K562 (cell line): ENCODE measurements at regions not wholly inside any gene's neighbourhood (a gene's known extent, or its start where the extent isn't known, plus 50 kb on each side); places are given as distances from the start of the nearest gene placed in this dataset.

Experiments used
- BCOR ChIP-seq: fragments of 450-650 bp; IDR thresholded peaks from 2 replicates; pipeline ENCODE4 v1.6.1; 2016
- BHLHE40 ChIP-seq: IDR thresholded peaks from 2 replicates; pipeline ENCODE4 v1.6.1; 2011; ENCODE audit warnings: low read length, improper control_type of control experiment
- CBFA2T2 ChIP-seq: fragments of 450-650 bp; conservative IDR thresholded peaks from 2 replicates; pipeline ENCODE4 v1.6.1; 2017; ENCODE audit warnings: mild to moderate bottlenecking
- CBX5 ChIP-seq: IDR thresholded peaks from 2 replicates; pipeline ENCODE4 v1.6.1; 2014; ENCODE audit warnings: low read depth, borderline replicate concordance
- E2F3 ChIP-seq: fragments of 250-450 bp; sonication (Bioruptor Pico); IDR thresholded peaks from 2 replicates; pipeline ENCODE4 v1.4.0; 2020; ENCODE audit warnings: mild to moderate bottlenecking
- EP300 ChIP-seq: IDR thresholded peaks from 2 replicates; pipeline ENCODE4 v1.6.1; 2012; ENCODE audit warnings: low read length, improper control_type of control experiment
- NCOR1 ChIP-seq: fragments of 450-650 bp; IDR thresholded peaks from 2 replicates; pipeline ENCODE4 v1.6.1; 2016; ENCODE audit warnings: mild to moderate bottlenecking, moderate library complexity
- NFIC ChIP-seq: fragments of 450-650 bp; IDR thresholded peaks from 2 replicates; pipeline ENCODE4 v1.6.1; 2017; ENCODE audit warnings: mild to moderate bottlenecking, inconsistent platforms
- NR2C2 ChIP-seq, 2 experiments: fragments of 200-800 bp in 1 of 2; sonication (Bioruptor generic) in 1 of 2; sonication (generic) in 1 of 2; formaldehyde crosslinking in 1 of 2; IDR thresholded peaks; 2 replicates each; pipeline versions ENCODE4 v1.6.1 to v1.8.0; 2016 to 2022; ENCODE audit warnings: mild to moderate bottlenecking in 1 of 2, missing compliant biosample characterization in 1 of 2, missing genetic modification characterization in 1 of 2, missing genetic modification reagents in 1 of 2
- RBM25 ChIP-seq: fragments of 200-400 bp; formaldehyde crosslinking; IDR thresholded peaks from 2 replicates; pipeline ENCODE4 v1.6.1; 2018; ENCODE audit warnings: low read length, low read depth, moderate library complexity; ENCODE audit not compliant: severe bottlenecking
- SMARCC2 ChIP-seq: fragments of 450-650 bp; IDR thresholded peaks from 2 replicates; pipeline ENCODE4 v1.6.1; 2017; ENCODE audit warnings: antibody characterized with exemption, moderate library complexity, mild to moderate bottlenecking, low read depth
- TCF3 ChIP-seq: sonication (generic); formaldehyde crosslinking; IDR thresholded peaks from 2 replicates; pipeline ENCODE4 v1.4.0; 2020; ENCODE audit warnings: mild to moderate bottlenecking, missing genetic modification reagents
- TOE1 ChIP-seq, 2 experiments: fragments of 450-650 bp in 1 of 2; sonication (generic) in 1 of 2; formaldehyde crosslinking in 1 of 2; IDR thresholded peaks; 2 replicates each; pipeline versions ENCODE4 v1.7.1 to v1.8.0; 2016 to 2022; ENCODE audit warnings: borderline replicate concordance in 2 of 2, mild to moderate bottlenecking in 2 of 2, antibody characterized with exemption in 1 of 2, inconsistent platforms in 1 of 2, low read depth in 1 of 2, missing genetic modification reagents in 1 of 2, moderate library complexity in 1 of 2
- U2AF1 ChIP-seq: fragments of 200-400 bp; formaldehyde crosslinking; optimal IDR thresholded peaks from 2 replicates; pipeline ENCODE3; 2017; ENCODE audit warnings: mild to moderate bottlenecking, low read depth, low read length, moderate library complexity
- ZNF224 ChIP-seq: sonication (generic); formaldehyde crosslinking; IDR thresholded peaks from 2 replicates; pipeline ENCODE4 v1.8.0; 2022; ENCODE audit warnings: mild to moderate bottlenecking, missing genetic modification reagents
- ZNF696 ChIP-seq: fragments of 250-450 bp; sonication (Bioruptor Pico); conservative IDR thresholded peaks from 2 replicates; pipeline ENCODE4 v1.4.0; 2020; ENCODE audit warnings: mild to moderate bottlenecking, moderate library complexity
- TF ChIP-seq, protein P1 (sequence below): fragments of 250-450 bp; sonication (Bioruptor Pico); IDR thresholded peaks from 2 replicates; pipeline ENCODE4 v1.5.0; 2021; ENCODE audit warnings: mild to moderate bottlenecking, borderline replicate concordance
- TF ChIP-seq, protein P2 (sequence below): fragments of 250-450 bp; sonication (Bioruptor Pico); IDR thresholded peaks from 2 replicates; pipeline ENCODE4 v1.9.0; 2021; ENCODE audit warnings: mild to moderate bottlenecking, inconsistent platforms
- TF ChIP-seq, protein P3 (sequence below): fragments of 250-450 bp; sonication (Bioruptor Pico); IDR thresholded peaks from 2 replicates; pipeline ENCODE4 v1.5.1; 2021; ENCODE audit warnings: mild to moderate bottlenecking
- TF ChIP-seq, protein P4 (sequence below): IDR thresholded peaks from 3 replicates; pipeline ENCODE4 v1.6.1; 2011; ENCODE audit warnings: borderline replicate concordance, mild to moderate bottlenecking; ENCODE audit not compliant: insufficient read length, insufficient read depth
- TF ChIP-seq, protein P5 (sequence below): fragments of 450-650 bp; formaldehyde crosslinking; IDR thresholded peaks from 2 replicates; pipeline ENCODE4 v1.4.0; 2022; ENCODE audit warnings: missing genetic modification characterization

DNA sequence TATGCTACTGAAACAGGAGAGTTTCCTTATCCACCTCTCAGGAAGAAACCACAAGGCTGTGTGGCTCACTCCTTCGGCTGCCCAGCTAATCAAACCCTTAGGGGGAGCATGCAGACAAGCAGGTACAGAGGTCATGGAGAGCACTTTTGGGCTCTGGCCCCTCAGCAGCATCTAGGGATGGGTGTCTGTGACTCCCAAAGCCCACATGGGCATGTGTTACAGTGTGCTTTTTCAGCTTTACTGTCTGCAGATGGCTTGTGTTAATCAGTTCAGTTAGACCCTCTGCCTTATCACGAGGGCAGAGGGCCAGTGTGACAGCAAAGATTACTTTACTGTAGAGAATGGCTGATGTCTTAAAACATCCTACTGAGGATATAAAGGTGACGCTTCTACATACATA lies 447.4 kb downstream of the PCDH10 start (continued):
- TF ChIP-seq, protein P1, sequence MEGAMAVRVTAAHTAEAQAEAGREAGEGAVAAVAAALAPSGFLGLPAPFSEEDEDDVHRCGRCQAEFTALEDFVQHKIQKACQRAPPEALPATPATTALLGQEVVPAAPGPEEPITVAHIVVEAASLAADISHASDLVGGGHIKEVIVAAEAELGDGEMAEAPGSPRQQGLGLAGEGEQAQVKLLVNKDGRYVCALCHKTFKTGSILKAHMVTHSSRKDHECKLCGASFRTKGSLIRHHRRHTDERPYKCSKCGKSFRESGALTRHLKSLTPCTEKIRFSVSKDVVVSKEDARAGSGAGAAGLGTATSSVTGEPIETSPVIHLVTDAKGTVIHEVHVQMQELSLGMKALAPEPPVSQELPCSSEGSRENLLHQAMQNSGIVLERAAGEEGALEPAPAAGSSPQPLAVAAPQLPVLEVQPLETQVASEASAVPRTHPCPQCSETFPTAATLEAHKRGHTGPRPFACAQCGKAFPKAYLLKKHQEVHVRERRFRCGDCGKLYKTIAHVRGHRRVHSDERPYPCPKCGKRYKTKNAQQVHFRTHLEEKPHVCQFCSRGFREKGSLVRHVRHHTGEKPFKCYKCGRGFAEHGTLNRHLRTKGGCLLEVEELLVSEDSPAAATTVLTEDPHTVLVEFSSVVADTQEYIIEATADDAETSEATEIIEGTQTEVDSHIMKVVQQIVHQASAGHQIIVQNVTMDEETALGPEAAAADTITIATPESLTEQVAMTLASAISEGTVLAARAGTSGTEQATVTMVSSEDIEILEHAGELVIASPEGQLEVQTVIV (CRISPR knock-in tag) = no peak
- TF ChIP-seq BHLHE40 (no peak), TOE1 (IDR thresholded peaks at IDR 0.05; ENCODE audit: borderline replicate concordance) (no peak), TOE1 (CRISPR knock-in tag; IDR thresholded peaks at IDR 0.05; ENCODE audit: borderline replicate concordance, low read depth) (no peak), U2AF1 (no peak), EP300 (peak; percentile 39; the same call in 1 of the 2 replicates), NR2C2 (CRISPR knock-in tag; IDR thresholded peaks at IDR 0.05) (no peak), NR2C2 (tag; IDR thresholded peaks at IDR 0.05) (no peak), ZNF224 (CRISPR knock-in tag) (no peak), ZNF696 (CRISPR knock-in tag) (no peak), BCOR (no peak), CBX5 (no peak), NCOR1 (peak; percentile 49; the same call in 1 of the 2 replicates), CBFA2T2 (peak; percentile 74), SMARCC2 (no peak), TCF3 (peak; percentile 59; the same call in 1 of the 2 replicates), RBM25 (no peak), NFIC (no peak), E2F3 (CRISPR knock-in tag) (no peak)
- TF ChIP-seq, protein P2, sequence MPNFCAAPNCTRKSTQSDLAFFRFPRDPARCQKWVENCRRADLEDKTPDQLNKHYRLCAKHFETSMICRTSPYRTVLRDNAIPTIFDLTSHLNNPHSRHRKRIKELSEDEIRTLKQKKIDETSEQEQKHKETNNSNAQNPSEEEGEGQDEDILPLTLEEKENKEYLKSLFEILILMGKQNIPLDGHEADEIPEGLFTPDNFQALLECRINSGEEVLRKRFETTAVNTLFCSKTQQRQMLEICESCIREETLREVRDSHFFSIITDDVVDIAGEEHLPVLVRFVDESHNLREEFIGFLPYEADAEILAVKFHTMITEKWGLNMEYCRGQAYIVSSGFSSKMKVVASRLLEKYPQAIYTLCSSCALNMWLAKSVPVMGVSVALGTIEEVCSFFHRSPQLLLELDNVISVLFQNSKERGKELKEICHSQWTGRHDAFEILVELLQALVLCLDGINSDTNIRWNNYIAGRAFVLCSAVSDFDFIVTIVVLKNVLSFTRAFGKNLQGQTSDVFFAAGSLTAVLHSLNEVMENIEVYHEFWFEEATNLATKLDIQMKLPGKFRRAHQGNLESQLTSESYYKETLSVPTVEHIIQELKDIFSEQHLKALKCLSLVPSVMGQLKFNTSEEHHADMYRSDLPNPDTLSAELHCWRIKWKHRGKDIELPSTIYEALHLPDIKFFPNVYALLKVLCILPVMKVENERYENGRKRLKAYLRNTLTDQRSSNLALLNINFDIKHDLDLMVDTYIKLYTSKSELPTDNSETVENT = no peak
- TF ChIP-seq, protein P3, sequence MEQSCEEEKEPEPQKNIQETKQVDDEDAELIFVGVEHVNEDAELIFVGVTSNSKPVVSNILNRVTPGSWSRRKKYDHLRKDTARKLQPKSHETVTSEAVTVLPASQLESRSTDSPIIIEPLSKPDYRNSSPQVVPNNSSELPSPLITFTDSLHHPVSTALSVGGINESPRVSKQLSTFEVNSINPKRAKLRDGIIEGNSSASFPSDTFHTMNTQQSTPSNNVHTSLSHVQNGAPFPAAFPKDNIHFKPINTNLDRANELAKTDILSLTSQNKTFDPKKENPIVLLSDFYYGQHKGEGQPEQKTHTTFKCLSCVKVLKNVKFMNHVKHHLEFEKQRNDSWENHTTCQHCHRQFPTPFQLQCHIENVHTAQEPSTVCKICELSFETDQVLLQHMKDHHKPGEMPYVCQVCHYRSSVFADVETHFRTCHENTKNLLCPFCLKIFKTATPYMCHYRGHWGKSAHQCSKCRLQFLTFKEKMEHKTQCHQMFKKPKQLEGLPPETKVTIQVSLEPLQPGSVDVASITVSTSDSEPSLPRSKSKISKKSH = no peak
- TF ChIP-seq, protein P4, sequence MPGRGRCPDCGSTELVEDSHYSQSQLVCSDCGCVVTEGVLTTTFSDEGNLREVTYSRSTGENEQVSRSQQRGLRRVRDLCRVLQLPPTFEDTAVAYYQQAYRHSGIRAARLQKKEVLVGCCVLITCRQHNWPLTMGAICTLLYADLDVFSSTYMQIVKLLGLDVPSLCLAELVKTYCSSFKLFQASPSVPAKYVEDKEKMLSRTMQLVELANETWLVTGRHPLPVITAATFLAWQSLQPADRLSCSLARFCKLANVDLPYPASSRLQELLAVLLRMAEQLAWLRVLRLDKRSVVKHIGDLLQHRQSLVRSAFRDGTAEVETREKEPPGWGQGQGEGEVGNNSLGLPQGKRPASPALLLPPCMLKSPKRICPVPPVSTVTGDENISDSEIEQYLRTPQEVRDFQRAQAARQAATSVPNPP = no peak
- TF ChIP-seq, protein P5, sequence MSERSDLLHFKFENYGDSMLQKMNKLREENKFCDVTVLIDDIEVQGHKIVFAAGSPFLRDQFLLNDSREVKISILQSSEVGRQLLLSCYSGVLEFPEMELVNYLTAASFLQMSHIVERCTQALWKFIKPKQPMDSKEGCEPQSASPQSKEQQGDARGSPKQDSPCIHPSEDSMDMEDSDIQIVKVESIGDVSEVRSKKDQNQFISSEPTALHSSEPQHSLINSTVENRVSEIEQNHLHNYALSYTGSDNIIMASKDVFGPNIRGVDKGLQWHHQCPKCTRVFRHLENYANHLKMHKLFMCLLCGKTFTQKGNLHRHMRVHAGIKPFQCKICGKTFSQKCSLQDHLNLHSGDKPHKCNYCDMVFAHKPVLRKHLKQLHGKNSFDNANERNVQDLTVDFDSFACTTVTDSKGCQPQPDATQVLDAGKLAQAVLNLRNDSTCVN (CRISPR knock-in tag) = no peak
